HEK293 (cell line): ENCODE measurements at regions not wholly inside any gene's neighbourhood (a gene's known extent, or its start where the extent isn't known, plus 50 kb on each side); places are given as distances from the start of the nearest gene placed in this dataset.
"Not testable (repeated sequence)": the region's sequence is repeated elsewhere in the genome, so short reads cannot be mapped to it uniquely, and the experiment has no call there.

Experiments
- CTCF ChIA-PET: fragments of 350-600 bp; formaldehyde crosslinking; extraction: SDS; loops from one replicate; lab custom pipeline; 2021; ENCODE audit warnings: antibody characterized with exemption; lab: Yijun Ruan, JAX
- POLR2A ChIA-PET: fragments of 300-600 bp; formaldehyde crosslinking; extraction: SDS; loops from one replicate; lab custom pipeline; 2020; ENCODE audit warnings: antibody characterized with exemption, inconsistent platforms; lab: Yijun Ruan, JAX
- H3K27ac ChIP-seq: fragments of 200-500 bp; sonication (Bioruptor generic); 2 replicates; pipeline ENCODE4 v1.5.1; 2014; ENCODE audit warnings: low read depth, low read length, control low read depth, inconsistent platforms; ENCODE audit errors: extremely low read depth
- H3K36me3 ChIP-seq, 2 experiments: fragments of 200-500 bp in 1 of 2; sonication (Bioruptor generic) in 1 of 2; 1 replicate in 1 of 2; 2 replicates in 1 of 2; pipeline ENCODE4 v1.5.1; 2014 to 2017; ENCODE audit warnings: inconsistent platforms in 2 of 2, low read length in 2 of 2; ENCODE audit not compliant: control insufficient read depth in 2 of 2, insufficient read depth in 1 of 2
- H3K4me1 ChIP-seq: fragments of 200-500 bp; sonication (Bioruptor generic); 2 replicates; pipeline ENCODE4 v1.5.1; 2014; ENCODE audit warnings: mild to moderate bottlenecking, low read length, inconsistent platforms; ENCODE audit not compliant: control insufficient read depth, insufficient read depth
- H3K4me3 ChIP-seq: 2 replicates; pipeline ENCODE4 v1.5.1; 2011; ENCODE audit warnings: low read depth, mild to moderate bottlenecking, control low read depth, low read length, moderate library complexity
- H3K9me3 ChIP-seq: fragments of 200-500 bp; sonication (Bioruptor generic); 2 replicates; pipeline ENCODE4 v1.5.1; 2014; ENCODE audit warnings: low read depth, low read length, inconsistent platforms; ENCODE audit not compliant: control insufficient read depth, insufficient read depth
- FEZF1 ChIP-seq: fragments of 450-650 bp; formaldehyde crosslinking; IDR thresholded peaks from 2 replicates; pipeline ENCODE4 v1.5.1; 2016; ENCODE audit warnings: missing biosample characterization, missing genetic modification characterization
- GLIS1 ChIP-seq: fragments of 450-650 bp; formaldehyde crosslinking; IDR thresholded peaks from 2 replicates; pipeline ENCODE4 v1.5.1; 2016; ENCODE audit warnings: missing biosample characterization, missing genetic modification characterization
- IKZF3 ChIP-seq: fragments of 450-650 bp; IDR thresholded peaks from 2 replicates; pipeline ENCODE4 v1.5.0; 2018; ENCODE audit warnings: missing biosample characterization, mild to moderate bottlenecking, missing genetic modification characterization, moderate library complexity
- KLF10 ChIP-seq: fragments of 450-650 bp; IDR thresholded peaks from 2 replicates; pipeline ENCODE4 v1.5.1; 2018; ENCODE audit warnings: missing biosample characterization, mild to moderate bottlenecking, missing genetic modification characterization
- KLF9 ChIP-seq: fragments of 450-650 bp; formaldehyde crosslinking; IDR thresholded peaks from 2 replicates; pipeline ENCODE4 v1.5.1; 2016; ENCODE audit warnings: missing biosample characterization, missing genetic modification characterization, low read depth
- PRDM1 ChIP-seq: fragments of 450-650 bp; formaldehyde crosslinking; IDR thresholded peaks from 2 replicates; pipeline ENCODE4; 2016; ENCODE audit warnings: missing biosample characterization, missing genetic modification characterization
- SP3 ChIP-seq: fragments of 450-650 bp; formaldehyde crosslinking; IDR thresholded peaks from 2 replicates; pipeline ENCODE4 v1.5.1; 2016; ENCODE audit warnings: missing biosample characterization, missing genetic modification characterization
- YY1 ChIP-seq: fragments of 450-650 bp; formaldehyde crosslinking; IDR thresholded peaks from 2 replicates; pipeline ENCODE4 v1.5.1; 2018; ENCODE audit warnings: missing biosample characterization, missing genetic modification characterization
- ZNF138 ChIP-seq: fragments of 450-650 bp; formaldehyde crosslinking; IDR thresholded peaks from 2 replicates; pipeline ENCODE4 v1.5.1; 2016; ENCODE audit warnings: missing biosample characterization, missing genetic modification characterization, borderline replicate concordance
- ZNF302 ChIP-seq: fragments of 450-650 bp; formaldehyde crosslinking; IDR thresholded peaks from 2 replicates; pipeline ENCODE4 v1.5.1; 2016; ENCODE audit warnings: missing biosample characterization, missing genetic modification characterization, low read depth
- ZNF366 ChIP-seq: fragments of 450-650 bp; formaldehyde crosslinking; conservative IDR thresholded peaks from 2 replicates; pipeline ENCODE4 v1.5.1; 2016; ENCODE audit warnings: missing biosample characterization, missing genetic modification characterization
- ZNF560 ChIP-seq: fragments of 450-650 bp; formaldehyde crosslinking; IDR thresholded peaks from 2 replicates; pipeline ENCODE4 v1.5.1; 2017; ENCODE audit warnings: missing biosample characterization, missing genetic modification characterization, borderline replicate concordance
- ZNF670 ChIP-seq: fragments of 450-650 bp; formaldehyde crosslinking; IDR thresholded peaks from 2 replicates; pipeline ENCODE4 v1.5.1; 2016; ENCODE audit warnings: missing biosample characterization, missing genetic modification characterization, low read depth
- ZNF776 ChIP-seq: fragments of 450-650 bp; formaldehyde crosslinking; IDR thresholded peaks from 2 replicates; pipeline ENCODE4 v1.5.0; 2017; ENCODE audit warnings: missing biosample characterization, missing genetic modification characterization, borderline replicate concordance
- ZNF777 ChIP-seq: fragments of 450-650 bp; formaldehyde crosslinking; IDR thresholded peaks from 2 replicates; pipeline ENCODE4 v1.5.1; 2017; ENCODE audit warnings: missing biosample characterization, missing genetic modification characterization, borderline replicate concordance
- ZNF785 ChIP-seq: fragments of 450-650 bp; formaldehyde crosslinking; IDR thresholded peaks from 2 replicates; pipeline ENCODE4 v1.5.1; 2016; ENCODE audit warnings: missing biosample characterization, missing genetic modification characterization
- TF ChIP-seq, protein P1 (sequence below): fragments of 450-650 bp; formaldehyde crosslinking; IDR thresholded peaks from 2 replicates; pipeline ENCODE4 v1.5.1; 2017; ENCODE audit warnings: missing biosample characterization, missing genetic modification characterization
- TF ChIP-seq, protein P2 (sequence below): fragments of 450-650 bp; formaldehyde crosslinking; IDR thresholded peaks from 2 replicates; pipeline ENCODE4 v1.5.1; 2016; ENCODE audit warnings: missing biosample characterization, missing genetic modification characterization
- TF ChIP-seq, protein P3 (sequence below): fragments of 450-650 bp; formaldehyde crosslinking; IDR thresholded peaks from 2 replicates; pipeline ENCODE4 v1.5.1; 2016; ENCODE audit warnings: missing biosample characterization, missing genetic modification characterization

- no peaks in the 10 kb centered on the region for H3K4me1 ChIP-seq
- ChIA-PET CTCF (no interaction called here), POLR2A (no interaction called here)
- no peak overlapping the region for H3K4me3 ChIP-seq
- H3K27ac ChIP-seq = no peak overlapping the region
- TF ChIP-seq, protein P1, sequence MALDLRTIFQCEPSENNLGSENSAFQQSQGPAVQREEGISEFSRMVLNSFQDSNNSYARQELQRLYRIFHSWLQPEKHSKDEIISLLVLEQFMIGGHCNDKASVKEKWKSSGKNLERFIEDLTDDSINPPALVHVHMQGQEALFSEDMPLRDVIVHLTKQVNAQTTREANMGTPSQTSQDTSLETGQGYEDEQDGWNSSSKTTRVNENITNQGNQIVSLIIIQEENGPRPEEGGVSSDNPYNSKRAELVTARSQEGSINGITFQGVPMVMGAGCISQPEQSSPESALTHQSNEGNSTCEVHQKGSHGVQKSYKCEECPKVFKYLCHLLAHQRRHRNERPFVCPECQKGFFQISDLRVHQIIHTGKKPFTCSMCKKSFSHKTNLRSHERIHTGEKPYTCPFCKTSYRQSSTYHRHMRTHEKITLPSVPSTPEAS = peak; percentile 95
- TF ChIP-seq, protein P2, sequence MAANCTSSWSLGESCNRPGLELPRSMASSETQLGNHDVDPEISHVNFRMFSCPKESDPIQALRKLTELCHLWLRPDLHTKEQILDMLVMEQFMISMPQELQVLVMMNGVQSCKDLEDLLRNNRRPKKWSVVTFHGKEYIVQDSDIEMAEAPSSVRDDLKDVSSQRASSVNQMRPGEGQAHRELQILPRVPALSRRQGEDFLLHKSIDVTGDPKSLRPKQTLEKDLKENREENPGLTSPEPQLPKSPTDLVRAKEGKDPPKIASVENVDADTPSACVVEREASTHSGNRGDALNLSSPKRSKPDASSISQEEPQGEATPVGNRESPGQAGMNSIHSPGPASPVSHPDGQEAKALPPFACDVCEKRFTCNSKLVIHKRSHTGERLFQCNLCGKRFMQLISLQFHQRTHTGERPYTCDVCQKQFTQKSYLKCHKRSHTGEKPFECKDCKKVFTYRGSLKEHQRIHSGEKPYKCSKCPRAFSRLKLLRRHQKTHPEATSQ (tag by site-specific recombination) = no peak
- no peaks in the 10 kb centered on the region for H3K36me3 ChIP-seq
- H3K9me3 ChIP-seq = no peaks in the 10 kb centered on the region
These were observed 70.8 kb upstream of the ALDH3B2 start for GRCh38 chr11:67745181-67745726.

- H3K36me3 ChIP-seq, POLR2A ChIA-PET, H3K27ac ChIP-seq, CTCF ChIA-PET, H3K9me3 ChIP-seq, H3K4me3 ChIP-seq, H3K4me1 ChIP-seq: not testable (repeated sequence)
These were observed 69.8 kb upstream of the ALDH3B2 start for GRCh38 chr11:67744231-67744630.

- H3K27ac ChIP-seq, POLR2A ChIA-PET, H3K4me1 ChIP-seq, CTCF ChIA-PET, H3K9me3 ChIP-seq, H3K4me3 ChIP-seq, H3K36me3 ChIP-seq: not testable (repeated sequence)
These were observed 63.8 kb upstream of the ALDH3B2 start for GRCh38 chr11:67738231-67738630.

DNA sequence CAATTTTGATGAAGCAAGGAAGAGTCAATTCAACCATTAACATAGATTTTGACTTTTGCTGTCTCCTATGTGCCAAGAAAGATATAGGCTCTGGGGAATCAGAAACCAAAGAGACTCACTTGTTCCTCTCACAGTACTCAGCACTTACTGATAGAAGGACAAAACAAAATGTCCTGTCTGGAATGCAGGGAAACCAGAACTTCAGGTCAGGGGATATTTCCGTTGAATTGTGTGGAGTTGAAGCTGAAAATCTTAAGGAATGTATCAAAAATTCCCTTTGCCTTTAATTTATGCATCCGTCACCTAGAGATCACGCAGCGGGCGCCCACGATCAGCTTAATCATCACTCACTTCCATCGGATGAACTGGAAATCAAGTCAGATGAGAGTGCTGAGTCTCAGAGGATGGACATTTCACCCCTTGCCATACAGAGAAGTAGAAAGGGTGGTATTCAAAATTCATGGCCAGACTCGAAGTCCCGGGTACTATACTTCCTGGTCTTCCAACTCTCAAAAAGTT is 63.2 kb upstream of the ALDH3B2 start:
- ChIA-PET POLR2A (interaction anchor here (0.6 kb wide), 1 partner anchor 31 kb away, joined by 3 read pairs; no protein-coding TSS in a partner anchor), CTCF (interaction anchor here (0.6 to 1.3 kb wide), 2 partner anchors 52 to 542 kb away, joined by 3 read pairs; no protein-coding TSS in a partner anchor)
- not testable (repeated sequence) for H3K4me1 ChIP-seq, H3K4me3 ChIP-seq, H3K36me3 ChIP-seq, H3K9me3 ChIP-seq, H3K27ac ChIP-seq

DNA sequence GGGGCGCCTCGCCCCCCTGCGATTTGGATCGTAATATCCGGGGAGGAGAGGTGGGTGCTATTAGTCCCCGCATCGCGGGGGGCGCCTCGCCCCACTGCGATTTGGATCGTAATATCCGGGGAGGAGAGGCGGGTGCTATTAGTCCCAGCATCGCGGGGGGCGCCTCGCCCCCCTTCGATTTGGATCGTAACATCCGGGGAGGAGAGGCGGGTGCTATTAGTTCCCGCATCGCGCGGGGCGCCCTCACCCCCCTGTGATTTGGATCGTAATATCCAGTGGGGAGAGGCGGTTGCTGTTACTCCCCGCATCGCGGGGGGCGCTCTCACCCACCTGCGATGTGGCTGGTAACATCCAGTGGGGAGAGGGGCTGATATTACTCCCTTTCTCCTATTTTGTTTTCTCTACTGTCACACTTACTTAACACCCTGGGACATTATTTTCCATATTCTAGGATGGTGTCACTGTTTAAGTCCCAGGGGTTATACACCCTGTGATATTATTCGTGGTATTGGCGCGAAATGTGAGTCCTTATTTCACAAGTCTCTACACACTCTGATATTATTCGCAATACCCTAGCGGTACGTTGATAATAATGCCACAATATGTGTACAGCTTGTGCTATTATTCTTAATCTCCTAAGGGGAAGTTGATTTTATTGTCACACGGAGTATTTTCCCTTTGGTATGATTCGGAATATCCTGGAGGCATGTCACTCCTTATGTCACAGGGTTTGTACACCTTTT is 57.8 kb upstream of the ALDH3B2 start:
- ChIA-PET POLR2A (no interaction called here), CTCF (no interaction called here)
- no peak overlapping the region for H3K27ac ChIP-seq
- no peaks in the 10 kb centered on the region for H3K9me3 ChIP-seq
- H3K36me3 ChIP-seq = no peaks in the 10 kb centered on the region
- H3K4me1 ChIP-seq = no peaks in the 10 kb centered on the region
- H3K4me3 ChIP-seq = peak overlapping the region; percentile 46
- TF ChIP-seq ZNF138 (tag by site-specific recombination) = no peak
- TF ChIP-seq ZNF366 (tag by site-specific recombination) = peak; percentile 27; the same call in 1 of the 2 replicates
- TF ChIP-seq ZNF670 (tag by site-specific recombination) = no peak
- TF ChIP-seq ZNF302 (tag by site-specific recombination) = no peak
- TF ChIP-seq ZNF785 (tag by site-specific recombination) = no peak
- no peak for TF ChIP-seq ZNF560 (tag by site-specific recombination)
- TF ChIP-seq, protein P3, sequence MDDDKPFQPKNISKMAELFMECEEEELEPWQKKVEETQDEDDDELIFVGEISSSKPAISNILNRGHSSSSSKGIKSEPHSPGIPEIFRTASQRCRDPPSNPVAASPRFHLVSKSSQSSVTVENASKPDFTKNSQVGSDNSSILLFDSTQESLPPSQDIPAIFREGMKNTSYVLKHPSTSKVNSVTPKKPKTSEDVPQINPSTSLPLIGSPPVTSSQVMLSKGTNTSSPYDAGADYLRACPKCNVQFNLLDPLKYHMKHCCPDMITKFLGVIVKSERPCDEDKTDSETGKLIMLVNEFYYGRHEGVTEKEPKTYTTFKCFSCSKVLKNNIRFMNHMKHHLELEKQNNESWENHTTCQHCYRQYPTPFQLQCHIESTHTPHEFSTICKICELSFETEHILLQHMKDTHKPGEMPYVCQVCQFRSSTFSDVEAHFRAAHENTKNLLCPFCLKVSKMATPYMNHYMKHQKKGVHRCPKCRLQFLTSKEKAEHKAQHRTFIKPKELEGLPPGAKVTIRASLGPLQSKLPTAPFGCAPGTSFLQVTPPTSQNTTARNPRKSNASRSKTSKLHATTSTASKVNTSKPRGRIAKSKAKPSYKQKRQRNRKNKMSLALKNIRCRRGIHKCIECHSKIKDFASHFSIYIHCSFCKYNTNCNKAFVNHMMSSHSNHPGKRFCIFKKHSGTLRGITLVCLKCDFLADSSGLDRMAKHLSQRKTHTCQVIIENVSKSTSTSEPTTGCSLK (tag by site-specific recombination) = no peak
- TF ChIP-seq KLF10 (tag by site-specific recombination) = no peak
- no peak for TF ChIP-seq IKZF3 (tag by site-specific recombination)
- TF ChIP-seq GLIS1 = peak; percentile 76
- no peak for TF ChIP-seq FEZF1
- no peak for TF ChIP-seq SP3 (tag by site-specific recombination)
- TF ChIP-seq ZNF776 (tag by site-specific recombination) = no peak
- TF ChIP-seq KLF9 (tag by site-specific recombination) = no peak
- TF ChIP-seq ZNF777 = no peak
- TF ChIP-seq YY1 (tag by site-specific recombination) = no peak
- peak; percentile 61; the same call in 1 of the 2 replicates for TF ChIP-seq PRDM1 (tag by site-specific recombination)
